Kidney glomerular epithelial cell (primary cell): ENCODE measurements at regions not wholly inside any gene's neighbourhood (a gene's known extent, or its start where the extent isn't known, plus 50 kb on each side); places are given as distances from the start of the nearest gene placed in this dataset.

Experiments
- DNase-seq: peaks from one replicate; lab custom pipeline; 2025; lab: John Stamatoyannopoulos, UW

GRCh38 chr1:98203466-98203865 lies 282.6 kb upstream of the DPYD start:
- no peak for DNase-seq

GRCh38 chr1:98201666-98202081 lies 280.8 kb upstream of the DPYD start:
- peak; percentile 3 for DNase-seq

GRCh38 chr1:98197356-98197755 lies 276.5 kb upstream of the DPYD start:
- no peak for DNase-seq

- DNase-seq: no peak
These were observed 275.2 kb upstream of the DPYD start for GRCh38 chr1:98196012-98196411.

- DNase-seq: no peak
These were observed 267.9 kb upstream of the DPYD start for GRCh38 chr1:98188774-98189173.

GRCh38 chr1:98184856-98185255 lies 264.0 kb upstream of the DPYD start:
- DNase-seq: no peak

GRCh38 chr1:98181036-98181764 lies 260.4 kb upstream of the DPYD start:
- DNase-seq: no peak

- DNase-seq: no peak
These were observed 258.4 kb upstream of the DPYD start for GRCh38 chr1:98179151-98179773.

GRCh38 chr1:98177751-98178150 lies 256.9 kb upstream of the DPYD start:
- DNase-seq: no peak

- no peak for DNase-seq
These were observed 256.1 kb upstream of the DPYD start for GRCh38 chr1:98176936-98177335.

GRCh38 chr1:98176414-98176813 lies 255.6 kb upstream of the DPYD start:
- DNase-seq: no peak

- DNase-seq: no peak
These were observed 251.7 kb upstream of the DPYD start for GRCh38 chr1:98172578-98172977.

- DNase-seq: no peak
These were observed 251.2 kb upstream of the DPYD start for GRCh38 chr1:98172022-98172421.

- DNase-seq: no peak
These were observed 243.7 kb upstream of the DPYD start for GRCh38 chr1:98164509-98164908.

- no peak for DNase-seq
These were observed 236.9 kb upstream of the DPYD start for GRCh38 chr1:98157524-98158313.

- DNase-seq: no peak
These were observed 226.4 kb upstream of the DPYD start for GRCh38 chr1:98147280-98147679.

- no peak for DNase-seq
These were observed 224.8 kb upstream of the DPYD start for GRCh38 chr1:98145655-98146054.

- DNase-seq: no peak
These were observed 222.6 kb upstream of the DPYD start for GRCh38 chr1:98143403-98143802.

GRCh38 chr1:98133131-98133530 lies 212.3 kb upstream of the DPYD start:
- DNase-seq: no peak

- no peak for DNase-seq
These were observed 209.6 kb upstream of the DPYD start for GRCh38 chr1:98130408-98130807.

GRCh38 chr1:98129491-98129890 lies 208.7 kb upstream of the DPYD start:
- DNase-seq: no peak

GRCh38 chr1:98126740-98127139 lies 205.9 kb upstream of the DPYD start:
- no peak for DNase-seq

GRCh38 chr1:98121646-98122045 lies 200.8 kb upstream of the DPYD start:
- no peak for DNase-seq
